Nephron (organoid): ENCODE measurements at regions not wholly inside any gene's neighbourhood (a gene's known extent, or its start where the extent isn't known, plus 50 kb on each side); places are given as distances from the start of the nearest gene placed in this dataset.

ENCODE experiments used
- H3K27ac Mint-ChIP-seq, 3 experiments: 2 replicates each; pipeline ENCODE4 v1.8.0; 2020; ENCODE audit warnings: mixed read lengths in 3 of 3, mild to moderate bottlenecking in 2 of 3, moderate library complexity in 1 of 3
- H3K27me3 Mint-ChIP-seq: 2 replicates; pipeline ENCODE4 v1.8.0; 2021; ENCODE audit warnings: low read depth, mild to moderate bottlenecking, moderate library complexity, mixed read lengths
- H3K36me3 Mint-ChIP-seq: 2 replicates; pipeline ENCODE4 v1.8.0; 2020; ENCODE audit warnings: low read depth, mixed read lengths
- H3K4me1 Mint-ChIP-seq: 2 replicates; pipeline ENCODE4 v1.8.0; 2020; ENCODE audit warnings: mixed read lengths
- H3K4me3 Mint-ChIP-seq, 3 experiments: 2 replicates each; pipeline ENCODE4 v1.8.0; 2020; ENCODE audit warnings: mild to moderate bottlenecking in 3 of 3, mixed read lengths in 3 of 3, moderate library complexity in 2 of 3
- H3K9me3 Mint-ChIP-seq: 2 replicates; pipeline ENCODE4 v1.8.0; 2020; ENCODE audit warnings: mixed read lengths
- CTCF ChIP-seq, 3 experiments: fragments of 200-600 bp; sonication (generic); IDR thresholded peaks; one replicate each; pipeline ENCODE4 v1.5.0; 2021; ENCODE audit warnings: antibody characterized with exemption in 3 of 3; ENCODE audit not compliant: unreplicated experiment in 3 of 3

- Mint-ChIP-seq H3K27me3 (no peaks in the 10 kb centered on the region), H3K4me1 (peaks cover 42% of the 10 kb centered on the region), H3K4me3 (no peak overlapping the region), H3K36me3 (peaks cover 4% of the 10 kb centered on the region), H3K27ac (peak overlapping the region; percentile 35 to 81 (median 76)), H3K9me3 (peaks cover 2% of the 10 kb centered on the region)
- TF ChIP-seq CTCF (IDR thresholded peaks at IDR 0.05; ENCODE audit: unreplicated experiment in 3 of 3), result no peak
These were observed 321.8 kb upstream of the NFE2L3 start for GRCh38 chr7:25830215-25830614.

GRCh38 chr7:25831062-25831691 lies 320.8 kb upstream of the NFE2L3 start:
- Mint-ChIP-seq H3K4me3 (no peak overlapping the region), H3K9me3 (peaks cover 2% of the 10 kb centered on the region), H3K27me3 (no peaks in the 10 kb centered on the region), H3K4me1 (peaks cover 44% of the 10 kb centered on the region), H3K36me3 (peaks cover 4% of the 10 kb centered on the region), H3K27ac (peak overlapping the region; percentile 35 to 81 (median 76))
- TF ChIP-seq CTCF (IDR thresholded peaks at IDR 0.05; ENCODE audit: unreplicated experiment in 3 of 3), result no peak

- Mint-ChIP-seq H3K4me1 (peaks cover 50% of the 10 kb centered on the region), H3K36me3 (peaks cover 4% of the 10 kb centered on the region), H3K4me3 (no peak overlapping the region), H3K27ac (peak overlapping the region; percentile 35 to 81 (median 76)), H3K27me3 (no peaks in the 10 kb centered on the region), H3K9me3 (peaks cover 2% of the 10 kb centered on the region)
- TF ChIP-seq CTCF (IDR thresholded peaks at IDR 0.05; ENCODE audit: unreplicated experiment in 3 of 3), result no peak
These were observed 320.1 kb upstream of the NFE2L3 start for GRCh38 chr7:25831831-25832411.

- TF ChIP-seq CTCF (IDR thresholded peaks at IDR 0.05; ENCODE audit: unreplicated experiment in 3 of 3), result no peak
- Mint-ChIP-seq H3K9me3 (no peaks in the 10 kb centered on the region), H3K27ac (peak overlapping the region; percentile 35 to 81 (median 76)), H3K4me3 (no peak overlapping the region), H3K27me3 (no peaks in the 10 kb centered on the region), H3K36me3 (peaks cover 4% of the 10 kb centered on the region), H3K4me1 (peaks cover 50% of the 10 kb centered on the region)
These were observed 319.5 kb upstream of the NFE2L3 start for GRCh38 chr7:25832456-25832855.

- peak overlapping the region; percentile 35 to 81 (median 76) for H3K27ac Mint-ChIP-seq
- H3K4me1 Mint-ChIP-seq, result peaks cover 51% of the 10 kb centered on the region
- peaks cover under 1% of the 10 kb centered on the region for H3K27me3 Mint-ChIP-seq
- H3K36me3 Mint-ChIP-seq, result peaks cover under 1% of the 10 kb centered on the region
- TF ChIP-seq CTCF (IDR thresholded peaks at IDR 0.05; ENCODE audit: unreplicated experiment in 3 of 3), result no peak
- no peak overlapping the region for H3K4me3 Mint-ChIP-seq
- H3K9me3 Mint-ChIP-seq, result no peaks in the 10 kb centered on the region
These were observed 319.1 kb upstream of the NFE2L3 start for GRCh38 chr7:25832929-25833328.

- Mint-ChIP-seq H3K4me3 (no peak overlapping the region), H3K36me3 (no peaks in the 10 kb centered on the region), H3K4me1 (peaks cover 57% of the 10 kb centered on the region), H3K27ac (peak overlapping the region in 1 of 3 experiments; percentile 35), H3K9me3 (no peaks in the 10 kb centered on the region), H3K27me3 (peaks cover 4% of the 10 kb centered on the region)
- no peak for TF ChIP-seq CTCF (IDR thresholded peaks at IDR 0.05; ENCODE audit: unreplicated experiment in 3 of 3)
These were observed 317.9 kb upstream of the NFE2L3 start for GRCh38 chr7:25834050-25834449.
